WTC11 (cell line): ENCODE measurements at regions not wholly inside any gene's neighbourhood (a gene's known extent, or its start where the extent isn't known, plus 50 kb on each side); places are given as distances from the start of the nearest gene placed in this dataset.

Source experiments
- ATAC-seq: fragments of 200-7000 bp; cut with Tn5 transposase; 2 replicates; pipeline ENCODE4 v1.10.0; 2021; ENCODE audit warnings: mild to moderate bottlenecking, moderate library complexity
- CTCF ChIA-PET: fragments of 300-600 bp; sonication (Branson Sonifier 250); formaldehyde crosslinking; loops from one replicate; lab custom pipeline; 2021; ENCODE audit warnings: antibody characterized with exemption; lab: Charles Lee
- POLR2A ChIA-PET: fragments of 350-600 bp; sonication (Branson Sonifier 250); formaldehyde crosslinking; loops from one replicate; lab custom pipeline; 2021; ENCODE audit warnings: antibody characterized with exemption; lab: Charles Lee
- DNase-seq: peaks from one replicate; pipeline ENCODE4 v3.0.0; 2021; ENCODE audit warnings: low spot score
- H3K27ac Mint-ChIP-seq: 2 replicates; pipeline ENCODE4 v1.8.0; 2021; ENCODE audit warnings: mixed read lengths
- H3K27me3 Mint-ChIP-seq: 2 replicates; pipeline ENCODE4 v1.8.0; 2021; ENCODE audit warnings: low read depth, mild to moderate bottlenecking, moderate library complexity, mixed read lengths
- H3K36me3 Mint-ChIP-seq: 2 replicates; pipeline ENCODE4 v1.8.0; 2021; ENCODE audit warnings: mixed read lengths
- H3K4me1 Mint-ChIP-seq: 2 replicates; pipeline ENCODE4 v1.8.0; 2022; ENCODE audit warnings: mixed read lengths
- H3K4me3 Mint-ChIP-seq: 2 replicates; pipeline ENCODE4 v1.8.0; 2021; ENCODE audit warnings: mild to moderate bottlenecking, moderate library complexity, mixed read lengths
- H3K9me3 Mint-ChIP-seq: 2 replicates; pipeline ENCODE4 v1.8.0; 2021; ENCODE audit warnings: mixed read lengths
- ARID4B ChIP-seq: sonication (generic); formaldehyde crosslinking; IDR thresholded peaks from 2 replicates; pipeline ENCODE4 v1.8.0; 2023; ENCODE audit warnings: missing genetic modification reagents, mild to moderate bottlenecking, borderline replicate concordance
- ATF2 ChIP-seq: sonication (generic); formaldehyde crosslinking; IDR thresholded peaks from 2 replicates; pipeline ENCODE4 v1.8.1; 2022; ENCODE audit warnings: low read depth, missing genetic modification reagents, borderline replicate concordance
- CBFB ChIP-seq: sonication (generic); formaldehyde crosslinking; IDR thresholded peaks from 2 replicates; pipeline ENCODE4 v1.8.1; 2022; ENCODE audit warnings: mild to moderate bottlenecking, low read depth, missing genetic modification reagents
- CDX4 ChIP-seq: fragments of 250-450 bp; sonication (Bioruptor Pico); IDR thresholded peaks from 2 replicates; pipeline ENCODE4 v1.9.0; 2021; ENCODE audit warnings: moderate library complexity, mild to moderate bottlenecking, inconsistent platforms, borderline replicate concordance
- E2F1 ChIP-seq: sonication (generic); formaldehyde crosslinking; IDR thresholded peaks from 2 replicates; pipeline ENCODE4 v1.8.0; 2022; ENCODE audit warnings: mild to moderate bottlenecking, missing genetic modification reagents
- ELF4 ChIP-seq: sonication (generic); formaldehyde crosslinking; IDR thresholded peaks from 2 replicates; pipeline ENCODE4 v1.8.1; 2022; ENCODE audit warnings: low read depth, mild to moderate bottlenecking, moderate library complexity, missing genetic modification reagents
- GRHL2 ChIP-seq: fragments of 250-450 bp; sonication (Bioruptor Pico); IDR thresholded peaks from 2 replicates; pipeline ENCODE4 v1.8.0; 2022; ENCODE audit warnings: mild to moderate bottlenecking, moderate library complexity; ENCODE audit not compliant: insufficient replicate concordance, severe bottlenecking
- JUN ChIP-seq: sonication (generic); formaldehyde crosslinking; IDR thresholded peaks from 2 replicates; pipeline ENCODE4 v1.8.0; 2023; ENCODE audit warnings: mild to moderate bottlenecking, missing genetic modification reagents
- KAT7 ChIP-seq: sonication (generic); formaldehyde crosslinking; IDR thresholded peaks from 2 replicates; pipeline ENCODE4 v1.8.1; 2023; ENCODE audit warnings: missing genetic modification reagents, mild to moderate bottlenecking, borderline replicate concordance
- MYBL2 ChIP-seq: sonication (generic); formaldehyde crosslinking; IDR thresholded peaks from 2 replicates; pipeline ENCODE4 v1.8.1; 2023; ENCODE audit warnings: mild to moderate bottlenecking, moderate library complexity, missing genetic modification reagents
- NFATC4 ChIP-seq: fragments of 250-450 bp; sonication (Bioruptor Pico); IDR thresholded peaks from 2 replicates; pipeline ENCODE4 v1.9.0; 2021; ENCODE audit warnings: mild to moderate bottlenecking
- PRDM15 ChIP-seq: sonication (generic); formaldehyde crosslinking; IDR thresholded peaks from 2 replicates; pipeline ENCODE4 v1.8.0; 2022; ENCODE audit warnings: missing genetic modification reagents
- PREB ChIP-seq: sonication (generic); formaldehyde crosslinking; IDR thresholded peaks from 2 replicates; pipeline ENCODE4 v1.8.1; 2022; ENCODE audit warnings: mild to moderate bottlenecking, missing genetic modification reagents, moderate library complexity, borderline replicate concordance
- RELA ChIP-seq: sonication (generic); formaldehyde crosslinking; IDR thresholded peaks from 2 replicates; pipeline ENCODE4 v1.8.1; 2022; ENCODE audit warnings: missing genetic modification reagents, mild to moderate bottlenecking, borderline replicate concordance
- RORB ChIP-seq: fragments of 250-450 bp; sonication (Bioruptor Pico); IDR thresholded peaks from 2 replicates; pipeline ENCODE4 v1.9.0; 2021; ENCODE audit warnings: mild to moderate bottlenecking
- TEAD4 ChIP-seq: sonication (generic); formaldehyde crosslinking; IDR thresholded peaks from 2 replicates; pipeline ENCODE4 v1.8.0; 2022; ENCODE audit warnings: mild to moderate bottlenecking, missing genetic modification reagents
- ZNF121 ChIP-seq: sonication (generic); formaldehyde crosslinking; IDR thresholded peaks from 2 replicates; pipeline ENCODE4 v1.8.0; 2023; ENCODE audit warnings: missing genetic modification reagents
- ZNF138 ChIP-seq: sonication (generic); formaldehyde crosslinking; conservative IDR thresholded peaks from 2 replicates; pipeline ENCODE4 v1.8.1; 2022; ENCODE audit warnings: mild to moderate bottlenecking, moderate library complexity, missing genetic modification reagents
- ZNF232 ChIP-seq: sonication (generic); formaldehyde crosslinking; IDR thresholded peaks from 2 replicates; pipeline ENCODE4 v1.8.0; 2022; ENCODE audit warnings: mild to moderate bottlenecking, missing genetic modification reagents
- ZNF263 ChIP-seq: sonication (generic); formaldehyde crosslinking; IDR thresholded peaks from 2 replicates; pipeline ENCODE4 v1.8.1; 2022; ENCODE audit warnings: low read depth, mild to moderate bottlenecking, moderate library complexity, missing genetic modification reagents
- ZNF423 ChIP-seq: fragments of 250-450 bp; sonication (Bioruptor Pico); IDR thresholded peaks from 2 replicates; pipeline ENCODE4 v2.1.2; 2022; ENCODE audit warnings: mild to moderate bottlenecking, moderate library complexity
- ZNF512 ChIP-seq: sonication (generic); formaldehyde crosslinking; IDR thresholded peaks from 2 replicates; pipeline ENCODE4 v1.8.1; 2022; ENCODE audit warnings: missing genetic modification reagents, borderline replicate concordance

GRCh38 chr16:77668201-77668600 is 54.1 kb upstream of the NUDT7 start:
- no peak for TF ChIP-seq ZNF232 (CRISPR knock-in tag)
- TF ChIP-seq ARID4B (CRISPR knock-in tag) = no peak
- no peak for TF ChIP-seq JUN (CRISPR knock-in tag)
- no peak for TF ChIP-seq MYBL2 (CRISPR knock-in tag)
- TF ChIP-seq CDX4 (CRISPR knock-in tag) = no peak
- TF ChIP-seq ZNF423 = no peak
- DNase-seq = no peak
- no peak for ATAC-seq
- Mint-ChIP-seq H3K36me3 (0 out of 2 replicates have a peak, but pooled peaks cover 2% of the 10 kb centered on the region), H3K4me3 (no peak overlapping the region), H3K4me1 (no peaks in the 10 kb centered on the region), H3K9me3 (peaks cover 9% of the 10 kb centered on the region), H3K27ac (no peak overlapping the region), H3K27me3 (no peaks in the 10 kb centered on the region)
- ChIA-PET POLR2A (no interaction called here), CTCF (no interaction called here)

- peaks cover 2% of the 10 kb centered on the region for H3K9me3 Mint-ChIP-seq
- ChIA-PET CTCF (no interaction called here), POLR2A (no interaction called here)
- 0 out of 2 replicates have a peak, but pooled peaks cover 2% of the 10 kb centered on the region for H3K36me3 Mint-ChIP-seq
- no peaks in the 10 kb centered on the region for H3K27me3 Mint-ChIP-seq
- H3K4me3 Mint-ChIP-seq = no peak overlapping the region
- no peaks in the 10 kb centered on the region for H3K4me1 Mint-ChIP-seq
- no peak for DNase-seq
- H3K27ac Mint-ChIP-seq = no peak overlapping the region
- no peak for ATAC-seq
- TF ChIP-seq RELA (CRISPR knock-in tag) (no peak), PRDM15 (CRISPR knock-in tag) (no peak), ZNF512 (CRISPR knock-in tag) (no peak), PREB (no peak), ZNF138 (CRISPR knock-in tag) (no peak), NFATC4 (CRISPR knock-in tag) (no peak), GRHL2 (CRISPR knock-in tag) (no peak), RORB (CRISPR knock-in tag) (no peak), ATF2 (no peak), TEAD4 (CRISPR knock-in tag) (no peak), CBFB (CRISPR knock-in tag) (no peak), KAT7 (CRISPR knock-in tag) (no peak), ZNF121 (CRISPR knock-in tag) (no peak), ZNF263 (CRISPR knock-in tag) (no peak), ELF4 (CRISPR knock-in tag) (no peak), E2F1 (CRISPR knock-in tag) (no peak)
Observed at GRCh38 chr16:77669057-77669456, 53.3 kb upstream of the NUDT7 start.
